Stomach (tissue), 4 donors: ENCODE measurements at regions not wholly inside any gene's neighbourhood (a gene's known extent, or its start where the extent isn't known, plus 50 kb on each side); places are given as distances from the start of the nearest gene placed in this dataset.

Source experiments
- POLR2A ChIP-seq, 4 donors: fragments of 450-650 bp; IDR thresholded peaks; one replicate each; pipeline ENCODE4 v1.6.1; 2016; ENCODE audit warnings: antibody characterized with exemption in 4 of 4, control low read depth in 2 of 4, mild to moderate bottlenecking in 1 of 4, moderate library complexity in 1 of 4
- TF ChIP-seq, protein P1 (sequence below), 7 experiments: fragments of 450-650 bp in 4 of 7; fragments of 200-600 bp in 3 of 7; sonication (generic) in 3 of 7; IDR thresholded peaks; one replicate each; pipeline ENCODE4 v1.5.1; 2016 to 2019; ENCODE audit warnings: antibody characterized with exemption in 7 of 7, control low read depth in 2 of 7, mild to moderate bottlenecking in 1 of 7

DNA sequence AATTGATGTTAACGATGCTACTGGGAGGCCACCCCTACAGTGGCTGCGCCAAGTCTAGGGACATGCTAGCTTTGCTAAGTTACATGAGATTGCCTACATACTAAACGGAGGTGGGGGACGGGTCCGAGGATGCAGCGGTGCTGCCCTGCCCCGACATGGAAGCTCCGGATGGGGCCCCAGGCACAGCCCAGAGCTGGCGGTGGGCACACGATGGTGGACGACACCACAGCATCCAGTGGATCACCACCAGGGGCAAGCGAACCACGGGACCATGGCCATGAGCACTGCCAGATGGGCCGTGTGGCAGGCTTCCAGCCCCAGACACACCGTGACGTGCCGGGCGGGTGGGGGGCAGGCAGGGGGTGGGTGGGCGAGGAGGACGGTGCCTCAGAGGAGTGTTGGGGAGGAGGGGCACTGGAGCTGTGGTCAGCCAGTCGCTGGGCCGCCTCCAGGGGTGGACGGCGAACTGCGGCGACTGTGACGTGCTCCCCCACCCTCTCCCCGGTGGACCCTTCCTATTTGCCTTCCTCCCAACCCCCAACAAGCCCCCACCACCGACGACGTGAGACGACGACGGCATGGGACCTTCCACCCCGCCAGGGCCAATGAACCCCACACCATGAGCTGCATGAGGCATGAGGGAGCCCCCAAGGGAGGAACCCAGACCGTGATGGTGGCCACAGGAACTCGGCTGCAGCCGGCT, 90.6 kb upstream of the ANKRD30BL start:
- TF ChIP-seq POLR2A (IDR thresholded peaks at IDR 0.05), result no peak
- TF ChIP-seq, protein P1, sequence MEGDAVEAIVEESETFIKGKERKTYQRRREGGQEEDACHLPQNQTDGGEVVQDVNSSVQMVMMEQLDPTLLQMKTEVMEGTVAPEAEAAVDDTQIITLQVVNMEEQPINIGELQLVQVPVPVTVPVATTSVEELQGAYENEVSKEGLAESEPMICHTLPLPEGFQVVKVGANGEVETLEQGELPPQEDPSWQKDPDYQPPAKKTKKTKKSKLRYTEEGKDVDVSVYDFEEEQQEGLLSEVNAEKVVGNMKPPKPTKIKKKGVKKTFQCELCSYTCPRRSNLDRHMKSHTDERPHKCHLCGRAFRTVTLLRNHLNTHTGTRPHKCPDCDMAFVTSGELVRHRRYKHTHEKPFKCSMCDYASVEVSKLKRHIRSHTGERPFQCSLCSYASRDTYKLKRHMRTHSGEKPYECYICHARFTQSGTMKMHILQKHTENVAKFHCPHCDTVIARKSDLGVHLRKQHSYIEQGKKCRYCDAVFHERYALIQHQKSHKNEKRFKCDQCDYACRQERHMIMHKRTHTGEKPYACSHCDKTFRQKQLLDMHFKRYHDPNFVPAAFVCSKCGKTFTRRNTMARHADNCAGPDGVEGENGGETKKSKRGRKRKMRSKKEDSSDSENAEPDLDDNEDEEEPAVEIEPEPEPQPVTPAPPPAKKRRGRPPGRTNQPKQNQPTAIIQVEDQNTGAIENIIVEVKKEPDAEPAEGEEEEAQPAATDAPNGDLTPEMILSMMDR (IDR thresholded peaks at IDR 0.05), result no peak
